ENCODE measurements at regions not wholly inside any gene's neighbourhood (a gene's known extent, or its start where the extent isn't known, plus 50 kb on each side); places are given as distances from the start of the nearest gene placed in this dataset.

DNA sequence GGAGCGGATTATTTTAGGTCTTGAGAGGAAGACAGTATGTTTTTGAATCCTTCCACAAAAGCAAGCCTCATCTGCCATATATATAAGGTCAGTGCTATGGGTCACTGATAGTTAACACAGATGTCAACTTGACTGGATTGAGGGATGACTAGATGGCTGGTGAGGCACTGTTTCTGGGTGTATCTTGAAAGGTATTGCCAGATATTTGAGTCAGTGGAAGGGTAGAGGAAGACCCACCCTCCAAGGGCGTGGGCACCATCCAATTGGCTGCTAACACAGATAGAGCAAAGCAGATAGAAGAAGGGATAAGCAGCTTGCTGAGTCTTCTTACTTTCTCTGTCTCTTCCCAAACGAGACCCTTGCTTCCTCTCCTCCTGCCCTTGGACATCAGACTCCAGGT, 185.0 kb upstream of the BTG1 start:
- POLR2A ChIA-PET, result interaction anchor here (0.6 to 0.8 kb wide), 2 partner anchors 256 to 535 kb away, joined by 3 read pairs; no protein-coding TSS in a partner anchor
- intact Hi-C loops (cut with micrococcal nuclease; ENCODE audit: unreplicated experiment), result no loop called here
- Histone ChIP-seq H4K20me1 (ENCODE audit: insufficient read depth, low read length) (no peaks in the 10 kb centered on the region), H2AFZ (ENCODE audit: low read length) (no peak overlapping the region), H3K9me2 (ENCODE audit: insufficient read depth, low read length) (no peaks in the 10 kb centered on the region), H3K36me3 (ENCODE audit: insufficient read depth, low read length) (peaks cover 3% of the 10 kb centered on the region; the same call in 1 of the 2 replicates), H3K4me2 (ENCODE audit: low read length) (no peak overlapping the region), H3K4me1 (ENCODE audit: insufficient read depth, low read length, poor library complexity, severe bottlenecking) (peaks cover 13% of the 10 kb centered on the region), H3K4me3 (ENCODE audit: low read depth, low read length, poor library complexity, severe bottlenecking) (no peak overlapping the region), H3K79me2 (ENCODE audit: insufficient read depth, low read depth, low read length) (no peaks in the 10 kb centered on the region), H3K27ac (ENCODE audit: low read depth, low read length, poor library complexity, severe bottlenecking) (no peak overlapping the region), H3K9me3 (ENCODE audit: low read length) (no peaks in the 10 kb centered on the region)
- BruUV-seq (replicated peaks), result no TSS peak
- no peak for DNase-seq (ENCODE audit: low spot score)
- no peak for TF ChIP-seq EZH2phosphoT487 (IDR thresholded peaks at IDR 0.05; ENCODE audit: borderline replicate concordance, low read depth, low read length)
- TF ChIP-seq, protein P1, sequence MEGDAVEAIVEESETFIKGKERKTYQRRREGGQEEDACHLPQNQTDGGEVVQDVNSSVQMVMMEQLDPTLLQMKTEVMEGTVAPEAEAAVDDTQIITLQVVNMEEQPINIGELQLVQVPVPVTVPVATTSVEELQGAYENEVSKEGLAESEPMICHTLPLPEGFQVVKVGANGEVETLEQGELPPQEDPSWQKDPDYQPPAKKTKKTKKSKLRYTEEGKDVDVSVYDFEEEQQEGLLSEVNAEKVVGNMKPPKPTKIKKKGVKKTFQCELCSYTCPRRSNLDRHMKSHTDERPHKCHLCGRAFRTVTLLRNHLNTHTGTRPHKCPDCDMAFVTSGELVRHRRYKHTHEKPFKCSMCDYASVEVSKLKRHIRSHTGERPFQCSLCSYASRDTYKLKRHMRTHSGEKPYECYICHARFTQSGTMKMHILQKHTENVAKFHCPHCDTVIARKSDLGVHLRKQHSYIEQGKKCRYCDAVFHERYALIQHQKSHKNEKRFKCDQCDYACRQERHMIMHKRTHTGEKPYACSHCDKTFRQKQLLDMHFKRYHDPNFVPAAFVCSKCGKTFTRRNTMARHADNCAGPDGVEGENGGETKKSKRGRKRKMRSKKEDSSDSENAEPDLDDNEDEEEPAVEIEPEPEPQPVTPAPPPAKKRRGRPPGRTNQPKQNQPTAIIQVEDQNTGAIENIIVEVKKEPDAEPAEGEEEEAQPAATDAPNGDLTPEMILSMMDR (conservative IDR thresholded peaks at IDR 0.05; ENCODE audit: low read length), result no peak
- CTCF ChIA-PET (ENCODE audit: unreplicated experiment), result no interaction called here

DNA sequence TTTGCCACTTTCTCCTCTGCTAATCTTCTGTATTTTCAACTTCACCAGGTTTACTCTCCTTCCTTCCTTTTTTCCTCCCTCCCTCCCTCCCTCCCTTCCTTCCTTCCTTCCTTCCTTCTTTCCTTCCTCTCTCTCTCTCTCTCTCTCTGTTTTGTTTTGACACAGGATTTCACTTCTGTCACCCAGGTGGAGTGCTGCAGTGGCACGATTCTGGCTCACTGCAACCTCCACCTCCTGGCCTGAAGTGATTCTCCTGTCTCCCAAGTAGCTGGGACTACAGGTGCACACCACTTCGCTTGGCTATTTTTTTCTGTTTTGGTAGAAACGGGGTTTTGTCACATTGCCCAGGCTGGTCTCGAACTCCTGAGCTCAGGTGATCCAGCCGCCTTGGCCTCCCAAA, 181.2 kb upstream of the BTG1 start:
- Histone ChIP-seq H3K79me2 (ENCODE audit: insufficient read depth, low read depth, low read length) (no peaks in the 10 kb centered on the region), H3K27ac (ENCODE audit: low read depth, low read length, poor library complexity, severe bottlenecking) (no peak overlapping the region), H3K36me3 (ENCODE audit: insufficient read depth, low read length) (peaks cover 7% of the 10 kb centered on the region; the same call in 1 of the 2 replicates), H3K9me3 (ENCODE audit: low read length) (no peaks in the 10 kb centered on the region), H3K9me2 (ENCODE audit: insufficient read depth, low read length) (no peaks in the 10 kb centered on the region), H3K4me1 (ENCODE audit: insufficient read depth, low read length, poor library complexity, severe bottlenecking) (peaks cover 13% of the 10 kb centered on the region), H3K4me2 (ENCODE audit: low read length) (no peak overlapping the region), H3K4me3 (ENCODE audit: low read depth, low read length, poor library complexity, severe bottlenecking) (no peak overlapping the region), H2AFZ (ENCODE audit: low read length) (no peak overlapping the region), H4K20me1 (ENCODE audit: insufficient read depth, low read length) (no peaks in the 10 kb centered on the region)
- intact Hi-C loops (cut with micrococcal nuclease; ENCODE audit: unreplicated experiment), result no loop called here
- TF ChIP-seq, protein P1 (conservative IDR thresholded peaks at IDR 0.05; ENCODE audit: low read length), result no peak
- TF ChIP-seq EZH2phosphoT487 (IDR thresholded peaks at IDR 0.05; ENCODE audit: borderline replicate concordance, low read depth, low read length), result no peak
- CTCF ChIA-PET (ENCODE audit: unreplicated experiment), result interaction anchor here (1.3 kb wide), 1 partner anchor 181 kb away, joined by 3 read pairs; the partner anchor contains the start of gene BTG1
- no TSS peak for BruUV-seq (replicated peaks)
- DNase-seq (ENCODE audit: low spot score), result no peak
- POLR2A ChIA-PET, result no interaction called here

DNA sequence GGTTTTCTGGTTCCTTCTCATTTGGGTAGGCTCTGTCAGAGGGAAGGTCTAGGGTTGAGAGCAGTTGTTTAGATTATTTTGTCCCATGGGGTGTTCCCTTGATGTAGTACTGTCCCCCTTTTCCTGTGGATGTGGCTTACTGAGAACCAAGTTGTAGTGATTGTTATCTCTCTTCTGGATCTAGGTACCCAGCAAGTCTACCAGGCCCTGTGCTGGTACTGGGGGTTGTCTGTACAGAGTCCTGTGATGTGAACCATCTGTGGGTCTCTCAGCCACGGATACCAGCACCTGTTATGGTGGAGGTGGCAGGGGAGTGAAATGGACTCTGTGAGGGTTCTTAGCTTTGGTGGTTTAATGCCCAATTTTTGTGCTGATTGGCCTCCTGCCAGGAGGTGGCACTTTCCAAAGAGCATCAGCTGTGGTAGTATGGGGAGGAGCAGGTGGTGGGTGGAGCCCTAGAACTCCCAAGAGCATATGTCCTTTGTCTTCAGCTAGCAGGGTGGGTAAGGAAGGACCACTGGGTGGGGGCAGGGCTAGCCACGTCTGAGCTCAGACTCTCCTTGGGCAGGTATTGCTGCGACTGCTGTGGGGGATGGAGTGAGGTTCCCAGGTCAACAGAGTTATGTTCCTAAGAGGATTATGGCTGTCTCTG, 179.3 kb upstream of the BTG1 start:
- Histone ChIP-seq H3K79me2 (ENCODE audit: insufficient read depth, low read depth, low read length) (no peaks in the 10 kb centered on the region), H3K4me1 (ENCODE audit: insufficient read depth, low read length, poor library complexity, severe bottlenecking) (peaks cover 13% of the 10 kb centered on the region), H3K36me3 (ENCODE audit: insufficient read depth, low read length) (peaks cover 7% of the 10 kb centered on the region; the same call in 1 of the 2 replicates), H4K20me1 (ENCODE audit: insufficient read depth, low read length) (no peaks in the 10 kb centered on the region), H3K4me3 (ENCODE audit: low read depth, low read length, poor library complexity, severe bottlenecking) (no peak overlapping the region), H2AFZ (ENCODE audit: low read length) (no peak overlapping the region), H3K9me2 (ENCODE audit: insufficient read depth, low read length) (no peaks in the 10 kb centered on the region), H3K9me3 (ENCODE audit: low read length) (no peaks in the 10 kb centered on the region), H3K4me2 (ENCODE audit: low read length) (peak overlapping the region; percentile 16; the same call in 1 of the 2 replicates), H3K27ac (ENCODE audit: low read depth, low read length, poor library complexity, severe bottlenecking) (no peak overlapping the region)
- ChIA-PET CTCF (ENCODE audit: unreplicated experiment) (no interaction called here), POLR2A (interaction anchor here (1.3 to 1.5 kb wide), 2 partner anchors 10 to 179 kb away, joined by 3 read pairs; partner anchors contain the start of gene BTG1)
- intact Hi-C loops (cut with micrococcal nuclease; ENCODE audit: unreplicated experiment), result no loop called here
- no TSS peak for BruUV-seq (replicated peaks)
- no peak for TF ChIP-seq EZH2phosphoT487 (IDR thresholded peaks at IDR 0.05; ENCODE audit: borderline replicate concordance, low read depth, low read length)
- TF ChIP-seq, protein P1 (conservative IDR thresholded peaks at IDR 0.05; ENCODE audit: low read length), result peak; percentile 46; the same call in 1 of the 2 replicates
- peak; percentile 51 for DNase-seq (ENCODE audit: low spot score)

All from OCI-LY7 (cell line).